ENCODE measurements at regions not wholly inside any gene's neighbourhood (a gene's known extent, or its start where the extent isn't known, plus 50 kb on each side); places are given as distances from the start of the nearest gene placed in this dataset.
"Not testable (repeated sequence)": the region's sequence is repeated elsewhere in the genome, so short reads cannot be mapped to it uniquely, and the experiment has no call there.

GRCh38 chr3:21204122-21204521 lies 546.9 kb downstream of the ZNF385D start:
- DNase-seq; H3K36me3 ChIP-seq (replicated peaks; ENCODE audit: control insufficient read depth, insufficient read depth, low read length); H3K4me3 ChIP-seq (ENCODE audit: insufficient read depth, low read depth, low read length); H3K27me3 ChIP-seq (ENCODE audit: control insufficient read depth, insufficient read depth, low read length): not testable (repeated sequence)

GRCh38 chr3:21195203-21195602 lies 555.8 kb downstream of the ZNF385D start:
- Histone ChIP-seq H3K27me3 (ENCODE audit: control insufficient read depth, insufficient read depth, low read length) (no peaks in the 10 kb centered on the region), H3K36me3 (replicated peaks; ENCODE audit: control insufficient read depth, insufficient read depth, low read length) (no peaks in the 10 kb centered on the region), H3K4me3 (ENCODE audit: insufficient read depth, low read depth, low read length) (no peak overlapping the region)
- no peak for DNase-seq

- not testable (repeated sequence) for H3K27me3 ChIP-seq (ENCODE audit: control insufficient read depth, insufficient read depth, low read length)
These were observed 557.0 kb downstream of the ZNF385D start for GRCh38 chr3:21194036-21194435.

GRCh38 chr3:21188459-21188858 lies 562.6 kb downstream of the ZNF385D start:
- DNase-seq: no peak

More at GRCh38 chr3:21194036-21194435, 557.0 kb downstream of the ZNF385D start:
- H3K4me3 ChIP-seq (ENCODE audit: insufficient read depth, low read depth, low read length); H3K36me3 ChIP-seq (replicated peaks; ENCODE audit: control insufficient read depth, insufficient read depth, low read length); DNase-seq: not testable (repeated sequence)

GRCh38 chr3:21185816-21186314 lies 565.1 kb downstream of the ZNF385D start:
- no peak for DNase-seq
- Histone ChIP-seq H3K36me3 (replicated peaks; ENCODE audit: control insufficient read depth, insufficient read depth, low read length) (no peaks in the 10 kb centered on the region), H3K27me3 (ENCODE audit: control insufficient read depth, insufficient read depth, low read length) (no peaks in the 10 kb centered on the region), H3K4me3 (ENCODE audit: insufficient read depth, low read depth, low read length) (no peak overlapping the region)

More at GRCh38 chr3:21188459-21188858, 562.6 kb downstream of the ZNF385D start:
- Histone ChIP-seq H3K4me3 (ENCODE audit: insufficient read depth, low read depth, low read length) (no peak overlapping the region), H3K36me3 (replicated peaks; ENCODE audit: control insufficient read depth, insufficient read depth, low read length) (no peaks in the 10 kb centered on the region), H3K27me3 (ENCODE audit: control insufficient read depth, insufficient read depth, low read length) (no peaks in the 10 kb centered on the region)

GRCh38 chr3:21174461-21174860 lies 576.5 kb downstream of the ZNF385D start:
- no peaks in the 10 kb centered on the region for H3K36me3 ChIP-seq (replicated peaks; ENCODE audit: control insufficient read depth, insufficient read depth, low read length)
- H3K27me3 ChIP-seq (ENCODE audit: control insufficient read depth, insufficient read depth, low read length): no peaks in the 10 kb centered on the region
- no peak overlapping the region for H3K4me3 ChIP-seq (ENCODE audit: insufficient read depth, low read depth, low read length)
- no peak for DNase-seq

GRCh38 chr3:21170964-21171363 lies 580.0 kb downstream of the ZNF385D start:
- H3K4me3 ChIP-seq (ENCODE audit: insufficient read depth, low read depth, low read length): no peak overlapping the region
- DNase-seq: peak; percentile 6
- H3K27me3 ChIP-seq (ENCODE audit: control insufficient read depth, insufficient read depth, low read length): no peaks in the 10 kb centered on the region
- no peaks in the 10 kb centered on the region for H3K36me3 ChIP-seq (replicated peaks; ENCODE audit: control insufficient read depth, insufficient read depth, low read length)

- Histone ChIP-seq H3K4me3 (ENCODE audit: insufficient read depth, low read depth, low read length) (no peak overlapping the region), H3K36me3 (replicated peaks; ENCODE audit: control insufficient read depth, insufficient read depth, low read length) (no peaks in the 10 kb centered on the region), H3K27me3 (ENCODE audit: control insufficient read depth, insufficient read depth, low read length) (no peaks in the 10 kb centered on the region)
- DNase-seq: no peak
These were observed 581.1 kb downstream of the ZNF385D start for GRCh38 chr3:21169948-21170347.

- no peak overlapping the region for H3K4me3 ChIP-seq (ENCODE audit: insufficient read depth, low read depth, low read length)
- no peak for DNase-seq
- H3K27me3 ChIP-seq (ENCODE audit: control insufficient read depth, insufficient read depth, low read length): no peaks in the 10 kb centered on the region
- no peaks in the 10 kb centered on the region for H3K36me3 ChIP-seq (replicated peaks; ENCODE audit: control insufficient read depth, insufficient read depth, low read length)
These were observed 582.5 kb downstream of the ZNF385D start for GRCh38 chr3:21168471-21168870.

GRCh38 chr3:21163956-21164355 lies 587.1 kb downstream of the ZNF385D start:
- H3K4me3 ChIP-seq (ENCODE audit: insufficient read depth, low read depth, low read length): no peak overlapping the region
- H3K36me3 ChIP-seq (replicated peaks; ENCODE audit: control insufficient read depth, insufficient read depth, low read length): no peaks in the 10 kb centered on the region
- H3K27me3 ChIP-seq (ENCODE audit: control insufficient read depth, insufficient read depth, low read length): no peaks in the 10 kb centered on the region
- no peak for DNase-seq

- no peak overlapping the region for H3K4me3 ChIP-seq (ENCODE audit: insufficient read depth, low read depth, low read length)
- H3K36me3 ChIP-seq (replicated peaks; ENCODE audit: control insufficient read depth, insufficient read depth, low read length): no peaks in the 10 kb centered on the region
- DNase-seq: no peak
- H3K27me3 ChIP-seq (ENCODE audit: control insufficient read depth, insufficient read depth, low read length): no peaks in the 10 kb centered on the region
These were observed 591.5 kb downstream of the ZNF385D start for GRCh38 chr3:21159543-21159906.

- DNase-seq: no peak
- H3K27me3 ChIP-seq (ENCODE audit: control insufficient read depth, insufficient read depth, low read length): no peaks in the 10 kb centered on the region
- H3K4me3 ChIP-seq (ENCODE audit: insufficient read depth, low read depth, low read length): no peak overlapping the region
- H3K36me3 ChIP-seq (replicated peaks; ENCODE audit: control insufficient read depth, insufficient read depth, low read length): no peaks in the 10 kb centered on the region
These were observed 592.0 kb downstream of the ZNF385D start for GRCh38 chr3:21158861-21159542.

- no peak for DNase-seq
- no peaks in the 10 kb centered on the region for H3K27me3 ChIP-seq (ENCODE audit: control insufficient read depth, insufficient read depth, low read length)
- no peaks in the 10 kb centered on the region for H3K36me3 ChIP-seq (replicated peaks; ENCODE audit: control insufficient read depth, insufficient read depth, low read length)
- H3K4me3 ChIP-seq (ENCODE audit: insufficient read depth, low read depth, low read length): no peak overlapping the region
These were observed 596.1 kb downstream of the ZNF385D start for GRCh38 chr3:21154911-21155310.

GRCh38 chr3:21152555-21152954 lies 598.5 kb downstream of the ZNF385D start:
- Histone ChIP-seq H3K36me3 (replicated peaks; ENCODE audit: control insufficient read depth, insufficient read depth, low read length) (no peaks in the 10 kb centered on the region), H3K27me3 (ENCODE audit: control insufficient read depth, insufficient read depth, low read length) (no peaks in the 10 kb centered on the region), H3K4me3 (ENCODE audit: insufficient read depth, low read depth, low read length) (no peak overlapping the region)
- no peak for DNase-seq

- H3K27me3 ChIP-seq (ENCODE audit: control insufficient read depth, insufficient read depth, low read length): no peaks in the 10 kb centered on the region
- no peak overlapping the region for H3K4me3 ChIP-seq (ENCODE audit: insufficient read depth, low read depth, low read length)
- H3K36me3 ChIP-seq (replicated peaks; ENCODE audit: control insufficient read depth, insufficient read depth, low read length): no peaks in the 10 kb centered on the region
- no peak for DNase-seq
These were observed 608.1 kb downstream of the ZNF385D start for GRCh38 chr3:21142949-21143348.

- no peak overlapping the region for H3K4me3 ChIP-seq (ENCODE audit: insufficient read depth, low read depth, low read length)
- no peak for DNase-seq
These were observed 609.0 kb downstream of the ZNF385D start for GRCh38 chr3:21142031-21142430.

More at GRCh38 chr3:21142031-21142430, 609.0 kb downstream of the ZNF385D start:
- H3K27me3 ChIP-seq (ENCODE audit: control insufficient read depth, insufficient read depth, low read length): no peaks in the 10 kb centered on the region
- H3K36me3 ChIP-seq (replicated peaks; ENCODE audit: control insufficient read depth, insufficient read depth, low read length): no peaks in the 10 kb centered on the region

All from H7 (cell line).